Stimulated activated naive CD8-positive, alpha-beta T cell treated with anti-CD3 and anti-CD28 coated beads, Interleukin-15, Interleukin-2, amounts not matched to agents 100 U/mL and 50 U/mL, for 24 hours (primary cell): ENCODE measurements at regions not wholly inside any gene's neighbourhood (a gene's known extent, or its start where the extent isn't known, plus 50 kb on each side); places are given as distances from the start of the nearest gene placed in this dataset.
A peak's percentile ranks its signal among the peaks of the same experiment; 100 is the strongest.

Experiments
- ATAC-seq: fragments of 150-1000 bp; cut with Tn5 transposase; one replicate; pipeline ENCODE4 v1.10.0; 2021
- DNase-seq: peaks from one replicate; pipeline ENCODE4 v3.0.0; 2021

DNA sequence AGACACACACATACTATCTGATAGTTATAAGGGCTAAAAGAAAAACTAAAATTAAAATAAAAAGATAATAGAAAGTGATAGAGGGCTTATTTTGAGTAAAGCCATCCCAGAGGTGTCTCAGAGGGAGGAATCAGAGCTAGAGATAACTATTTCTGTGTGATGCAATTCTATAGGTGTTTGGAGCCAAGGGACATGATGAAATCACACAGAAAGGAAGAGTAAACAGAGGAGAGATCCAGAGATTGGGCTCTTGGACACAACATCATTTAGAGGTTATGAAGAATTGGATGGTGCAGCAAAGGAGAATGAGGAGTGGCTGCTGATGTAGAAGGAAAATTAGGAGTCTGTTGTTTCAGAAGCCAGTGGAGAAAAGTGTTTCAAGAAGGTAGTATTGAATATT, 393.5 kb downstream of the DIRAS2 start:
- ATAC-seq (no peak), DNase-seq (no peak)

DNA sequence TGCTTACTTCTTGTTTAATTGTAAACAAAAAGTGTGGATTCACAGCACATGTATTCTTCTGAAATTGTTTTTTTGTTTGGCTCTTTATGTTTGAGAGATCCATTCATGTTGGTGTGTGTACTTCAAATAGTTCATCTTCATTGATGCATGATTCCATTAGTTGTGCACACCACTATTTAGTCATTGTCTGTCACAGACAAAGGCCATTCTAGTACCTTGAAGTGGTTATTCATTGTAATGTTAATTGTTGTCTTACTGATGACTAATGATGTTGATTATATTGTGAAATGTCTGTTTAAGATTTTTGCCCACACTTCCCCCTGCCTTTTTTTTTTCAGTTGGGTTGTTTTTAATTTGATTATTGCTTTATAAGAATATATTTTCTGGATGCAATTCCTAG, 391.3 kb downstream of the DIRAS2 start:
- ATAC-seq (no peak), DNase-seq (no peak)

DNA sequence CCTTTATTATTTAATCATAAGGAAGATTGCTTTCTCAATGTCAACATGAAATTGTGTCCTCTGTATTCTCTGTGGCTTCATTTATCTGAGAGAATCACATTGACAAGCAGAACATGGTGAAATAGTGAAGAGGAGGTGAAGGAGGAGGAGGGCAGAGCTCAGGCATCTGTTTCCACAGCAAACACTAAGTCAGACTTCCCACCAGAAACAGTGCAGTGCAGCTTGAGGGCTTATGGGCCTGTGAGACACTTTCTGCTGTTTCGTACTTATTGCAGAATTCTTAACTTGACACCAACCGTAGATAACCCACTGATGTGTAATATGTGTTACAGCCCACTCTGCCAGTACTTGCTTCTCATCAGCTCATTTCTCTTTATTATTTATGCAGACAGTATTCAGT, 386.3 kb downstream of the DIRAS2 start:
- DNase-seq (no peak), ATAC-seq (no peak)

DNA sequence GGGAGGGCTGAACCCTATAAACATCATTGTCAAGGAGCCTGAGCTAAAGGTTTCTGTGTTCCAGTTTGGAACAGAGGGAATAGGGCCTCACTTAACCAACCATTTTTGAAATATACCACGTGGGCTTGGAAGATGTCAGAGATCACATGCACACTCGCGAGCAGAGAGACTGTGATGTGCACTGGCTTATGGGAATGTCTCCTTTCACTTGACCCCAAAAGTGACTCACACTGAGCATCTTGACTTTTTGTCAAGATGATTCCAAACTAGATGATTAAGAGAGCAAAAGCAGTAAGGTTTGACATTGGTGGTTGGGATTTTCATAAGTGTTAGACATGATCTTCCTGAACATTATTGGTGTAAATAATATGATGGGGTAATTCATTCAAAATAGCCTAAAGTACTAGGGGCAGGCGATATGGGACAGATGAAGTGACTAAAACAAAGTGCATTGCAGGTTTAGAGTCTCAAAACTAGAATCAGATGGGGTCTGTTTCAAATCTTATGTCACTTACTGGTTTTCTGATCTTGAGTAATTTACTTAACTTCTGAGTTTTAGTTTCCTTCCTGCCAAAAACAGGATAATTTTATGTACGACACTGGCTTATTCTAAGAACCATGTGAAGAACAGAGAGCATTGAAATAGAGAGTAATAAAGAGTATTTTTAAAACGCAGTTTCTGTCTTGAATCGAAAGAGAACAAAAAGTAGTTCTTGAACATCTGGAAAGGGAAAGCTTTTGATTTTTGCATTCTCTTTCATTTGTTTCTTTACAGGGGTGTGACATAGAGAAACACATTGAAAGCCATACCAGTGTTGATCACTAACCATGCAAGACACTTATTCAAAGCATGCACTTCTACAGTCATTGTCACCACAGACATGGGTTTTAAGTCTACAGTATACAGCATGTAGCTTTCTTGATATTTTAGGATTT, 383.0 kb downstream of the DIRAS2 start:
- no peak for DNase-seq
- no peak for ATAC-seq

DNA sequence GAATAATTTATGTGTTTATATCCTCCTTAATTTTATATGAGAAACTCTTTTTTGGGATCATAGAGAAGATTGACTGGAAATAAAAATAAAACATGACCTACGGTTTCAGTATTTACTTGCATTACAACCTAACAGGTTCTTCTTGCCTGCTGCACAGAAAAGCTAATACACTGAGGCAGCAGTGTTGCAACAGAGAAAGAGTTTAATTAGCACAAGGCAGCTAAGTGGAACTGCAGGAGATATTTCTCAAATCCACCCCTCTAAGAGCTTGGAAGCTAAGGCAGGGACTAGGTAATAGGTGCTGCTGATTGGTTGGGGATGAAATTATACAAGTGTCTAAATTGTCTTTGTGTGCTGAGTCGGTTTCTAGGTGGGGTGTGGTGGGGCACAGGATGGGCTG, 380.9 kb downstream of the DIRAS2 start:
- no peak for ATAC-seq
- no peak for DNase-seq

DNA sequence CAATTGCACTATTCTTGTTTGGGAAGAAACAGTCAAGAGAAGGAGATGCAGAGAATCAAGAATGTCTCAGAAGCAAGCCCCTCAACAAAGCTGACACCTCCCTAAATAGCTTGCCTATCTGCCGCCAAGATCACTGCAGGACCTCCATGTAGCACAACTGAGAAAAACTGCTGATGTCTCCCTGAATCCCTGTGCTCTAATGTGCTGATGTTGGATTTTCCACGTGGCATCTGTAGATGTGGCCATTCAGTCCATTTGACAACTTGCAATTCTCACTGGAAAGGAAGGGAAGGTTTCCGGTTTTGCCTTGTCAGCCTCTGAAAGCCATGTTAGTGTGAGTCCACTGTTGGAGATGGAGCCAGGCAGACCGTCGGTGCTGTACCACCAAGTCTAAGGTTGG, 374.0 kb downstream of the DIRAS2 start:
- ATAC-seq (no peak), DNase-seq (no peak)

DNA sequence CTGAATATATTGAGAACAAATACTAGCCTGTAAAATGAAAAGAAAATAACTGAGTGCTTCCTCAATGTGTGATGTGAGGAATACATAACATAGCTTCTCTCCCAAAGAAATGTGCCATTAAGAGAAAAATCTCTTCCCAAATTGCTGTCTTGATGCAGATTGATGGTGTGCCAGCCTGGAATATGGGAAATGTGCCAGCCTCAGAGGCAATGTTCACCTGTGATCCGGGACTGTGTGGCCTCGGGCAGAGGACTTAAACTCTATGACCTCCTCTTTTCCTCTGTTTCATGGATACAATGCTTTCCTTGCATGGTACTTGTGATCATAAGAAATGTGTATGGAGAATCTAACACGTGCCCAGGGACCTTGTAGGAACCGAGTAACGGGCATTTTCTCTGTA, 370.9 kb downstream of the DIRAS2 start:
- DNase-seq (no peak), ATAC-seq (no peak)

DNA sequence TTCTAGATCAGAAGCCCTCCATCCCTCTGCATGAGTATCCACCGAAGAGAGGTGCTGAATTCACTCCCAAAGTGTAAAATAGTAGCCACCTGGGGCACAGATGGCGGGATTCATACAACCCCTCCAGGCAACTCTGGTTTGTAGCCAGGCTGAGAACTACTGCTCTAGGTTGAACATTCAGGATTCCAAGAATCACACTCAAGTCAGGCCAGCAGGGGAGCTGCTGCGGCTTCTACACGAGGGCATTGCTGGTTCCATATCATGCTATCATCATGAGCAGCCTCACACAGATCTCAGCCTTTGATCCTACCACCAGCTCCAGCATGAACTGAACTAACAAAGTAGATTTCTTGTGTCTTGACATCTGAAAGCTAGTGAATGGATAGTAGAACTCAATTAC, 367.9 kb downstream of the DIRAS2 start:
- ATAC-seq, result no peak
- no peak for DNase-seq

DNA sequence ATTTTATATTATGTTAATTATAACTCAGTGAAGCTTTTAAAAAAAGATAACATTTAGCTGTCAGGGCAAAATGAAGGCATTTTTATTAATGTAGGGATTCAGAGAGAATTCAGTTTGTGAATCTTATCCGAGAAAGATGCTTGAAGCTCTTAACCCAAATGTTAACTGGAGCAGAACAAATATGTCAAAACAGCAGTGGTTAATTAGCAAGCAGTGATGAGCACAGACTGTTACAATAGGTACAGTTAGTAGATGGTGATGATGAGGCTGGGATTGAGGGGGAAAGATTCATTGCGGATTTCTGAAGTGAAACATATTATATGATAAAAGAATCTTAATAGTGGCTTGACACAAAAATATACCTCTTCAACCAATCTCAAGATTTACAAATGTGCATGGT, 356.7 kb downstream of the DIRAS2 start:
- DNase-seq (no peak), ATAC-seq (no peak)

DNA sequence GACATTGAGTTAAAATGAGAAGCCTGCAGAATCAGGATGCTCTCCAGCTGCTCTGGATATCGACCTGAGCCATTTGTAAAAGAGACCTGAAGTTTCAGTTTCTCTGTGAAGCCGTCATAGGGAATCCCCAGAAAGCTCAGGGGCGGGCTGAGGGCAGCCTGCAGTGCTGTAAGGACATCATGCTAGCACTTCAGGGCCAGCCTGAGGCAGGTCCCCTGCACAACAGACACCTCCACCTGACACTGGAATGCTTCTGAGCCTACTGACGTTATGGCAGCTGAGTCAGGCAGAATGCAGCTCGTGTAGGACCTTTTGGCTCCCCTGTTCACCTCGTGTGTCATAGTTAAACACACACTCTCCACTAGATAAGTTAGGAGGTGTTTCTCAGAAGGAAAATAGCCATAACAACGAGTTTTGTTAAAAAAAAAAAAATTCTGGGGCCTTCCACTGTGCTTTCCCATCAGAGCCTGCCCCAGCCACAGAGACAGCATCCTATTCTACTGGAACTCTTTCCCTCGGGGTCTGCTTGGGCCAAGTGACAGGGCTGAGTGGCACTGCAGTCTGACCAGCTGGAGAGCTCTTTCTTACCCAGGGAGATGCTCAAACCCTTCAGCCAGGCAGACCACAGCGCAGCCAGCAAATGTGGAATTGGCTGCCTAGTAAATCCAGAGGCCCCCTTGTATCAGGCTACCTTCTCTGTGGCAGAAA, 354.9 kb downstream of the DIRAS2 start:
- DNase-seq, result no peak
- peak; percentile 49 for ATAC-seq

DNA sequence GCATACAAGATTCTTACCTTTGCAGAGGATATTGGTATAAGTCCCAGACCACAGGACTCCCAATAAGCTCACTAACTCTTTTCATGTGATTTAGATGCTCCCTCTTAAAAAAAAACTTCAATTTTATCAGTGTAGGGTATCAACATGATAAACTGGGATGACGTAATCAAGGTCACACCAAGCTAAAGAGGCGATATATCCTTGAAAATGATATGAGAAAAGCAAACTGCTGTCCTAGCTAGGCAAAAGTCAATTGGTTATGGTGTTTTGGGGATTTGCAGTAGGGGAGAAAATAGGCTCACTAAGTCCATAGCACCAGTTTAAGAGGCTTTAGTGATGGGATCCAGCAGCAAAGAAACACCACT, 354.4 kb downstream of the DIRAS2 start:
- no peak for ATAC-seq

DNA sequence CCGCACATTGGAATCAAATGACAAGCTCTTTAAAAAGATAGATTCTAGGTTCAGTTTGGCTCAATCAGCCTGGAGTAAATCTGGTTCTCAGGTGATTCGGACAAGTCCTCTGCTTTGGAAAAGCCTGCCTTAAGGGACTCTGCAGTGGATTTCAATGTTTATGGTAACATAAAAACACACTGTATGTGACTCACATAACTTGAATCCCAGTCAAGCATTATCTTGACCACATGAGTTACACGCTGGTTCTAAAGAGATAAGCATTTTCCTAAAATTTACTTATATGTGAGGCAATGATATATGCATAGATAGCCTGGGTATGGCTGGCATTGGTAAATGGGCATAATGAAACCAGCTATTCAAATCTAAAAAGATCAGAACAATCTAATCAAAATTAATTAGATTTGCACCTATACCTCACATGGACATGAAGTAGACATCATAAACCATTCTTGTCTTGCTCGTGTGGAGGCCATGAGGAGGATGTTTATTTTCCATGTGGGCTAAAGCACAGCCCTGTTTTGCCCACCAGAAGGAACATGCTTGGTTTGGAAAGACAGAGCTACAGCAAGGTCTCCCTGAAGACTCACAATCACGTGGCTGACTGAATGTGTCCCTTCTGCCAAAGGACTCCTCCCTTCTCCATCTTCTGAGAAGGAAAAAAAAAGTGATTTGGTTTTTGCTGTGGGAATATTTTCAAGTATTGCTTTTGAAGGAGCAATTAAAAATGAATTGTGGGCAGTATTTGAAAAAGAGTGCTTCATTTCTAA, 351.7 kb downstream of the DIRAS2 start:
- no peak for DNase-seq

More for the DNA sequence above, 354.4 kb downstream of the DIRAS2 start:
- DNase-seq, result no peak

DNA sequence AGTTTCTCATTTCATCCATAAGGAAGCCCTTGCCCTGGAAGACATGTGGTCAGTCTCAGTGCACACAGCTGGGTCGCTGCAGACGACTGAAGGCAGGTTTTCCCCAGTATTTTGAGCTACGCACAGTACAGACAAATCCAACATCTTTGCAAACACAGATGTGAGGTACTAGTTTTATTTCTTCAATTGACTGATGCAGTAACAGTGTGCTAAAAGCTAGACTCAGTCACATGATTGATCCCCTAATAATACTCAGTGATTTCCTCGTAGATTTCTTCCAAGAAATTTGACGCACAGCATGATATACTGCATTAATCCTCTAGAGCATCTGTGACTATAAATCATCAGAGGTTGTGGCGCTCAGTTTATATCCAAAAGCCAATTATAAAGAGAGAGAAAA, 346.1 kb downstream of the DIRAS2 start:
- no peak for ATAC-seq
- no peak for DNase-seq

More for the DNA sequence above, 351.7 kb downstream of the DIRAS2 start:
- no peak for ATAC-seq

DNA sequence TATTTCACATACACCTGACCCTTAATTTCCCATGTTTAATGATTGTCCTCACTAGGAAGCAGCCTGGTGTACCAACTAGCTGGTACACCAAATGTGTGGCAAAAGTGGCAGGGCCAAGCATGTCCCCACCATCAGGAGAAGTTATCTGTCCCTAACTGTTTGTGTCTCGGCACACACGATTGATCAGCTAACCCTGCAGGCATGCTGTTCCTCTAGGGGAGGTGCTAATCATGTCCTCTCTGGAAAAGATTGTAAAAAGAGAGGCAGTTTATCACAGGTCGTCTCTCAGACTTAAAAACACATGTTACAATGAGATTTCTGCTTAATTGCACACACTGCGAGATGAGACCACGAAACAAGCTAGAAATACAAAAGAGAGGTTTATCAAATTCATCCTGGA, 342.7 kb downstream of the DIRAS2 start:
- ATAC-seq, result no peak

DNA sequence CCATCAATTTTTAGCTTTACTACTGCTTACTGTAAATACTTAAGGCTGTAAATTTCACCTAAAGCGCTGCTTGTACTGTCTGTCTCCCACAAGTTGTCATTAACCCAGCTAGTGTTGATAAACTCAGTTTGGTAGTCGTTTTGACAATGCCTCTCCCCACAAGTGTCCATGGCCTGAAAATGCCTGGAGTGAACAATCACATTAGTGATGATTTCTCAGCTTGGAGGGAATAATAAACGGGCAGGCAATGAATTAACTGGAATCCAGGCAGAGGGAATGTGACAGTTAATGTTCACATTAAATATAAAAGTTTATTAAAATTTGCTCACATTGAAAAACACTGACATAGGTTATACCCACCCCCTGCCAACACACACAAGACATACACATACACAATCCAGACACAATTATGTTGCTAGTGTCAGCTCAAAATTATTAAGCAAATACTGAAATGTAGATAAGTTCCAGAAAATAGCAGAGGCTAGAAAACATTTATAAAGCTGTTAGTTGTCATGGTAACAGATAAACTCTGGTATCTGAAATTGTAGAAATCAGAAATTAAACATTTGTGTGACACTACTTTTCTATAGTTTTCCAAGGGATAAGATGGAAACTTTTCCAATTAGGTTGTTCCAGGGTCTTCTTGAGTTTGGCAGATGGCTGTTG, 341.9 kb downstream of the DIRAS2 start:
- ATAC-seq (no peak), DNase-seq (no peak)

More for the DNA sequence above, 342.7 kb downstream of the DIRAS2 start:
- no peak for DNase-seq

DNA sequence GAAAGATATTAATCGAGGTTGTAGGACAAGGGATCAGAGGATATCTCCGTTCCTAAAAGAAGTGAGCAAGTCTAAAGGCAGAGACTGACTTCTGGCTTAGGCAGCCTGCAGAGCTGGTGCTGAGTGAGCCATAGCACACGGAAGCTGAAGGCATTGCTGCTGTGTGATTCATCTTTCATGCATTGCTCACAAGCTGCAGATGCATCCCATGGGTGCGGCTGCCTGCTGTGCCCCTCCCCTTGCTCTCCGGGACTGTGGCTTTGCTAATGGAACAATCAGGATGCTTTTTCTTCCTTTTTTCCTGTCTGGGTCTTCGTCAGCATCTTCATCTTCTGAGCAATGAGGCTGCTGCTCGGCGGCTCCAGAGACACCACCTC, 341.4 kb downstream of the DIRAS2 start:
- no peak for ATAC-seq

DNA sequence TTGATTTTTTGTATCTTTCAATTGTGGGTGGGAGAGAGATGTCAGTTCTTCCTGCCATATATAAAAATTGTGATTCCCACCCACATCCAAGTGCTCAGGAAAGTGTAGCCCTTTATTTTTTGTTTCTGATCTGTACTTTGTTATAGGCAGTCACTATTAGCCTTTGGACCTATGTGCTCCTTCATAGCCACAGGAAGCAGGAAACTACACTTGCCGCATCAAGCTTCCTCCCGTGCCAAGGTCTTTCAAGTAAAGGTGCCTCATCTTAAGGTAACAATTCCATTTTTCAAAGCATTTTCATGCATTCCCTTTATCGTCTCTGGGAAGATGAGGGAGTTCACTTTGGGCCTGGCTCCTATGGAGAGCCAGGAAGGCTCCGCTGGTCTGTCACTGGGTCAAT, 339.0 kb downstream of the DIRAS2 start:
- DNase-seq, result no peak
- no peak for ATAC-seq

More for the DNA sequence above, 341.4 kb downstream of the DIRAS2 start:
- no peak for DNase-seq

DNA sequence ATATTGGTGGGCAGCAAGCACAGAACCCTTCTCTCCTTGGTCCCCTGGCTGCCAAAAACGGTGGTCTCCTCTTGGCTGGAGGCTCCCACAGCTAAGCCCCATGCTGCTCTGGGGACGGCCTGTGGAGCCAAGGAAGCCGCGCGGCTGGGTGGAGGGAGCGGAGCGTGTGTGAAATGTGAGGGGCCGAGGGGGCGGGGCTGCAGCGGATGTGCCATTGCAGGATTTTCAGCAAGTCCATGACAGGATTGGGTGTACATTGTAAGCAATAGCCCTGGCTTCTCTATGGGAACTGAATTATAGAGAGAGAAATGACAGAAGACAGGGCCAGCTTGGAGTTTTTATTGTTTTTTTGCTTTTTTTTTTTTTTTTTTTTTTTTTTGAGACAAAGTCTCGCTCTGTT, 336.5 kb downstream of the DIRAS2 start:
- no peak for ATAC-seq
- no peak for DNase-seq

DNA sequence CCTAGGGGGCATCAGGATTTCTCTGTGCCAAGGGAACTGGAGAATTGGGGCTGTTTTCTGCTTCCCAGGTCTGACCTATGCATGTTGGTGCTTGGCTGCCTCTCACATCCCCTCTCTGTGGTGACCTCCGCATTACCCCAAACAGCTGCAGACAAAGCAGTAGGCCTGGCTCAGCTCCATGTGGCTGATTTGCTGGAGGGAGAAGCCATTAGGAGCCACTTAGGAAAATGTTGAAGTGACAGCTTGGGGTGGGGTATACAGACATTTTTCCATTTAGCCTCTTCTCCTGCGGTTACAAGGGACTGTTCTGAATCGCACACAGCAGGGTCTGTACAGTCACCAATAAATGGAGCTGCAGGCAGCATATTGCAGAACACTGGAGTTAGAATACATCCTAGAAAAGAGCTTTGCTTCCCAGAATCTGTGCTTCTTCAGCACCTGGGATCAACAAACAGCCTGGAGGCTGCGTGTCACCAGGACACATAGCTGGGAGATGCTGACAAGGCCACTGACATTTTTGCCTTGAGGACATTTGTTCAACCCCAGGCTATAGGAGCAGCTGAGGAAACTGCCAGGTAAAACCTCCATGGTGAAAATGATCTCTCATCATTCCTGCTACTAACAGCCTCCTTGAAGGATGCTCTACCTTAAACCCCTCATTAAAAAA, 335.3 kb downstream of the DIRAS2 start:
- ATAC-seq (no peak), DNase-seq (no peak)

DNA sequence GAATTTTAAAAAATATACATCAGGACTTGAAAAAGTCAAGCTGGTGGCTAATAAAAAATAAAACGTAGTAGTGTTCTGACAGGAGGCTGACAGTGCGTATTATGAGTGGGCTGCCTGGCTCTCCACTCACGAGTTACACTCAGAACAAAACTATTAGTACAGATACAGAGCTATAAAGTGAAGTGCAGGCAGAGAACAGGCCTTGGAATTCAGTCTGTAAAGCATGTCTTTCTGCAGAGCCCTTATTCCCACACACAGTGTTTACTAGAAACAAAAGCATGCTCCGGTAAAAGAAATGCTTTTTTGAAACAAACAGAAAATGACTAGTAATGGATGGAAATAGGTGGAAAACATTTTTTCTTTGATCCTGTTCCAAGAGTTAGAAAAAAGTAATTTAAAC, 334.7 kb downstream of the DIRAS2 start:
- DNase-seq (no peak), ATAC-seq (no peak)

DNA sequence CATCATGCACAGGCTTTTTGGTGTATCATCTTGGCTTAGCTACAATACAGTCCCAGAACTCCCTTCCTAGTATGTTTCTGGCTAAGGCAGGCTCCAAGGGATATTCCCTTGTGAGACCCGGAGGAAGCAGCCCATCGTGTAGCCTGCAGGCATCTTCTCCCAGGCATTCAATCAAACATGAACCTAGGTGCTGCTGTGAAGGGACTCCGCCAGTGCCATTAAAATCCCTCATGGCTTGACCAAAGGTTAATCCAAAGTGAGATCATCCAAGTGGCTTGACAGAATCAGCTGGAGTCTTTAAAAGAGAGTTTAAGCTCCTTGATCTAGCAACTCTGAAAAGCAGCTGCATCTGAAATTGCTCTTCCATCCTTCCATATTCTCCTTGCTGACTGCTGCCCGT, 333.9 kb downstream of the DIRAS2 start:
- ATAC-seq (no peak), DNase-seq (no peak)
